ENCODE measurements at regions not wholly inside any gene's neighbourhood (a gene's known extent, or its start where the extent isn't known, plus 50 kb on each side); places are given as distances from the start of the nearest gene placed in this dataset.

- DNase-seq: no peak
Observed at GRCh38 chr15:93469994-93470393, 381.0 kb upstream of the RGMA start.

DNA sequence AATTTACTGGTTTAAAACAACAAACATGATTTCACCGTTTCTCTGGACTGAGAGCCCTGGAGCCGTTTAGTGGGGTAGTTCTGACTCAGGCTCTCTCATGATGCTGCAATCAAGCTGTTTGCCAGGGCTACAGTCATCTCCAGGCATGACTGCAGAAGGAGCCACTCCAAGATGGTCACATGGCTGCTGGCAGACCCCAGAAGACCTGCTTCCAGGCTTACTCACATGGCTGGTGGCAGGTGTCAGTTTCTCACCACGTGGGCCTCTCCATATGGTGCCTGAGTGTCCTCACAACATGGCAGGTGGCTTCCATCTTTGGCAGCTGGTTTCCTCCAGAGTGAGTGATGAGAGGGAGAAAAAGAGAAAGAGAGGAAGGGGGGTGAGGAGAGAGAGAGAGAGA is 378.3 kb upstream of the RGMA start:
- no peak for DNase-seq

DNA sequence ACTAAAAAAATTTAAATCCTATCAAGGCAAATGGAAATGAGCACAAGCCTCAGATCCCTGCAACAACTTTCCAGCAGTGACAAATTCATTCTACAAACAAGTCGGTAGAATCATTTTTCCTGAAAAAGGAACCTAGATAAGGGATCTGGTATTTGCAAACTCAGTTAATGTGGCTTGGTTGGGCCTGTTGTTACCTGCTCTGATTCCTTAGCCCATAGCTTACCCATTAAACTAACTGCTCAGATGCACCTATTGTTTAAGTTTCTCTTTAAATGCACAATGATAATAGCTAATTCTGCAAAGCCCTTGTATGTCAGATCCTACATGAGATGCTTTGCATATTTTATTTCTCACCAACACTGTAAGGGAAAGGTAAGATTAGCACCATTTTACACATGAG is 377.4 kb upstream of the RGMA start:
- DNase-seq: no peak

DNA sequence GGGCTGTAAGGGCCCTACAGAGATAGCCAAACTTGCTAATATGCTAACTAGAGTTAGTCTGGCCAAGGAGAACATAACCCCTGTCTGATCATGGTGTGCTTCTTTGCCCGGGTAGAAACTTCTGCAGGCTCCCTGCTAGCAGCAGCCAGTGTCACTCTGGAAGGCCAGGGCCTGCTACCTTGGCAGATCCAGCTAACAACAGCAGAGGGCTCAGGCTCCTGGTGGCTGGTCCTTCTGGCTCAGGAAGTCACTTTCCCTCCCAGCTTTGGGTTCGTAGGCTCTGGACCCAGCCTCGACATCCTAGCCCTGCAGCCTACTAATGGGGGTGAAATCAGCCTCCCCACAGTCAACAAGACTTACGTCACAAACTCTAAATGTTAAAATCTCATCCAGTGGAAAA is 373.7 kb upstream of the RGMA start:
- DNase-seq: no peak

DNA sequence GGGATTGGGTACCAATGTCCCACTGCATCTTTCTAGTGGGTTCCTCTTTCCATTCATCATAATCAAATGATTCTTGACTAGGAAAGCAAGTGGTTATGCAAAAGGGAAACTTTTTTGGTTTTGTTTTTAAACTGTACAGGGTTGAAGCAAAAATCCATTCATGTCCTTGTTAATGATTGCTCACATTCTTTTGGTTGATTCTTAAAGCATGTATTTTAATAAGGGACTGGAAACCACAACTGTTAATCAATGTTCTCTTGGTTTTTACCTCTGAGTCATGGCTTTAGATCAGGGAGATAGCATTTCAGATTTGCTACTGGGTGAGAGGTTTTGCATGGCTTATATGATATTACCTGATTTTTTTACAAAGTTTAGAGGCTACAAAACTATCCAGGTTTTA is 371.7 kb upstream of the RGMA start:
- DNase-seq: no peak

GRCh38 chr15:93459396-93459795 is 370.4 kb upstream of the RGMA start:
- no peak for DNase-seq

GRCh38 chr15:93458597-93458996 is 369.6 kb upstream of the RGMA start:
- DNase-seq: no peak

DNA sequence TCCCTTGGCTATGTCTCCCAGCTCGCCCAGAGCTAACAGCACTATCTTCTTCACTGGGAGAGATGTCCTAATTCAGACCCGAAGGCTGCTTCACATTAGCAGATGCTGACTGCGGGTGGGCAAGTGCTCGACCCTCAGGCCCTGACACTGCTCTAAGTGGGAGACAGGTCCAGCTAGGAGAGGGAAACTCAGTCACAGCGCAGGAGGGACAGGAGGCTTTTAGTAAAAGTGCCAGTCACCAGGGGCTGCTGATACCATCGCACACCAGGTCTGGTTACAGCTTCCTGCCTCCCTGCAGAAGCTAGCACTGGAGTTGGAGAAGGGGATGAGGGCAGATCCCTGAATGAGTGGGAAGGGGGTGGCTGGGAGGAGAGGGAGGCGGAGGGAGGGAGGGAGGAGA is 365.8 kb upstream of the RGMA start:
- DNase-seq: no peak

DNA sequence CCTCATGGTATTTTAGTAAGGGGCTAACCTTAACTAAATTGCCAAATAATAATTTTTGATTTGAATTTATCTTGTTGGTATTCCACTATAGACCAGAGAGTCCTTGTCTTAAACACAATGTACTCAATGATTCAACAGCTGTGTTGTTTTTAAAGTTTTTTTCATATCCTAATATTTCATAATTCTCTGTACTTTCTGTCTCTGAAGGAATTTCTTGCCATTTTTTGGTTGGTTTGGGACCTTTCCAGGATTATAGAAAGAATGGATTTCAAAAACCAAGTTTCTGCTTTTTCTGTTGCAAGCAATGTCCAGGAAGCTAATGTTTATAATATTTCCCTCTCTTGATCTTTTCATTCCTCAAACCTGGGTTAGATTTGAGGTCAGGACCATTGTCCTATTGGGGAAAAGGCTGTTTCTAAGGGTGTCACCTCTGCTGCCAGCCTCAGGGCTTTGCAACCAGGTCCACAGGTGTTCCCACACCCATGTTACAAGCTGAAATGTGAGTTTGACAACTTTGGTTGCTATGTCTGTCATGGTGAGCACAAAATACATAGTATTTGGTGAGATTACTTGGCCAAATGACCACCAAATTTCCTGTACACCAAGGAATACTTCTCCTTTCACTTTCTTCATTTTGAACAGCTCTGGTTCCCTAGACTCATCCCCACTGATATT is 363.7 kb upstream of the RGMA start:
- DNase-seq: no peak

- no peak for DNase-seq
Observed at GRCh38 chr15:93451822-93452221, 362.8 kb upstream of the RGMA start.

DNA sequence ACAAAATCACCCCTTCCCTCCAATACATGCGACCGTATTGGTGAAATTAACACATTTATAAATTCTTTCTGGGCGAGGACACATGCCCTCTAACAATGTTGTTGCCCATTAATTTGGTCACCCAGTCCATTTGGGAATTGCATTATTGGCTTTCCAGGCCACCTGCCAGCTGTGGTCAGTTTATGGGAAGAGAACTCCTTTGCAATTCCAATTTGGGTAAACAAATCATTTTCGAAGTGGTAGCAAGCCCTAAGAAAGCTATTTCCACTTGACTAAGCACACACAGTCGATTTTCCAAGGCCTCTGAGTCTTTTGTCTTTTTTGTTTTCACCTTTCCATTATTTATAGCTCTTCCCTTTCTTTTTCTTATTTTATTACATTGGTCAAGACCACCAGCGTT is 362.3 kb upstream of the RGMA start:
- no peak for DNase-seq

- no peak for DNase-seq
Observed at GRCh38 chr15:93449798-93450197, 360.8 kb upstream of the RGMA start.

DNA sequence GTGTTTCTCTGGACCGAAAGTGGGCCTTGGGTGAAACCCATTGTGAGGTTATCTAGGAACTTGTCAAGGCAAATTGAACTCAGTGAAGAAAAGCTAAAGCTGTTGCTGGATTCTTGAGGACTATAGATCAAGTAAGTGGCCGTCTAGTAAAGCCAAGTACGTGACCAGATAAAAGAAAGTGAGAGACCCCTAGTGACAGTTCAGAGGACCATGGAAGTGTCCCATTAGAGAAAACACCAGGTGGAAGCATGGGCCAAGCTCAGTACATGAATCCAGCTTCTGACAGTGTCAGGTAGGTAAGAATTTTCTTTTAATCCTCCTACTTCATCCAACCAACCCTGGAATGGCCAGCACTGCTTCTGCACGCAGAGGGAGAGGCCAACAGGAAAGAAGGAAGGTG is 349.3 kb upstream of the RGMA start:
- no peak for DNase-seq

- DNase-seq: no peak
Observed at GRCh38 chr15:93432474-93432873, 343.5 kb upstream of the RGMA start.

- no peak for DNase-seq
Observed at GRCh38 chr15:93428807-93429351, 339.9 kb upstream of the RGMA start.

GRCh38 chr15:93428150-93428549 is 339.1 kb upstream of the RGMA start:
- no peak for DNase-seq

DNA sequence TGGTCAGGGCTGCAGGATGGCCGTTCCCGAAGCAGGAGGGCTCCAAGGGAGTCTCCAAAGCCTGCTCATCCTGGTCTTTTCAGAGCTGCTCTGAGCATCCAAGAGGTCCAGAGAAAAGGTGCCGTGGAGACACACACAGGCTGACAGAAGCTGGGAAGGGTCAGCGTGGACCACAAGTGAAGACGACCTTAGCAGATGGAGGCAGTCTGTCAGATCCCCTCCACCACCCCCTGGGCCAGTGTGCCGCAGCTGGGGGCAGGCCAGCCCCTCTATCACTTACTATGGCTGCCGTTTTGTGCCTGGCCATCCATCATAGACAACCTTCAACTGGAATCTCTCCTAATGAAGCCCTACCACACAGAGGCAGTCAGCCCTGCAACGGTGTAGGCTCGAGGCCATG is 335.1 kb upstream of the RGMA start:
- no peak for DNase-seq

DNA sequence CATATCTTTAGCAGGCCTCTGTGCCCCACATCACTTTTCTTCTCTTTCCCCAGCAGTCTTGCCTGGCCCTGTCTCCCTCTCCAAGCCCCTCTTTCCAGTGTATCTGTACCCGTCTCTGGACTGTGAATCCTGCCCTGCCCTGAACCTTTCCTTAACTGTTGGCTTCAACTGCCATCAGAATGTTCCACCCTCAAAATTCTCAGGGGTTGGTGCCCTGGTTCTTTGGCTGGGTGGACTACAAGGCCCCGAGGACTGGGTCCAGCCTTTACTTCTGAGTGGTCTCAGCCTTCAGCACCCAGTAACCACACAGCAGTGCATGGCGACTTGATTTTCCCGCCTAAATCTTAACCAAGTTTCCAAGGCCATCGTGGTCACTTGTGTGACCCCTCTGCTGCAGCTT is 333.5 kb upstream of the RGMA start:
- DNase-seq: no peak

GRCh38 chr15:93420477-93420876 is 331.5 kb upstream of the RGMA start:
- DNase-seq: no peak

DNA sequence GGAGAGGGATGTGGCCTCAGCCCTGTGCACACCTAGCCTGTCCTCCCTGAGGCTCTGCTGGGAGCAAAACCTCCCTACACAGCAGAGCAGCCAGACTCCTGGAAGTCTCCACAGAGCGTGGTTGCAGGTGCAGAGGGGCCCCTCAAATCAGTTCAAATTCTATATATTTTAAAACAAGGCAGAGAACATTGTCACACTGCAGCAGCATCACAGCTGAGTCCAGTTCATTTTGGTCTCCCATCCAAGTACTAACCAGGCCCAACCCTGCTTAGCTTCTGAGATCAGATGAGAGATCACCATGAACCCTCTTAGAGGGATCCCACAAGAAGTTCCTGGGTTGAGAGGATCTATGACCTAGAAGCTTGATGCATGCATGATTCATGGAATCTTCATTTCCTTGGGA is 331.0 kb upstream of the RGMA start:
- DNase-seq: no peak

DNA sequence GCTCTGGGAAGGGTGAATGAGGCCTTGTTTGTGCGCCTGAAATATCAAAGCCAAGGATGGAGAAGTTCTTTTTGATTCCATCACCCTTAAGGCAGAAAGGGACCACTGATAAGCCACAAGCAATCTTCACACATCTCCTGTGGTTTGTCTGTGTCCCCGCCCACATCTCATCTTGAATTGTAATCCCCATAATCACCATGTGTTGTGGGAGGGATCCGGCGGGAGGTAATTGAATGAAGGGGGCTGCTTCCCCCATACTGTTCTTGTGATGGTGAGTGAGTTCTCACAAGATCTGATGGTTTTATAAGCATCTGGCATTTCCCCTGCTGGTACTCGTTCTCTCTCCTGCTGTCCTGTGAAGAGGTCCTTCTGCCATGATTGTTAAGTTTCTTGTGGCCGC is 329.6 kb upstream of the RGMA start:
- DNase-seq: no peak

- DNase-seq: no peak
Observed at GRCh38 chr15:93417631-93418030, 328.6 kb upstream of the RGMA start.

DNA sequence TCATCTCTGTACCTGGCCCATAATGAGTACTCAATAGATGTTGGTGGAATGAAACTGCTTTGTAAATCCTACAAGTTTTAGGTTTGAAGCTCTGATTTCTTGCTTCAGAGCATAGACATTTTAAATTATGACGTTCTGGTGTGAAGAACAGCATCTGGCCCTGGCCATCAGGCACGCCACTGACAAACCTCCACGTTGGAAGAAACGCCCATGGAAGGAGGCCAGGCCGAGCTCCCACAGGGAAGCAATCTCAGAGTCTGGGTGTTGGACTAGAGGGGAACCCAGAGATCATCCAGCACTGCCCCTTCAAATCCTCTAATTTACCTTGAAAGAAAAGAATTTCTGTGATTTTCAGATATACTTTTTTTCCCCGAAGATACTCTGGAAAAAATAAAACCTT is 328.1 kb upstream of the RGMA start:
- no peak for DNase-seq

GRCh38 chr15:93415576-93415975 is 326.6 kb upstream of the RGMA start:
- no peak for DNase-seq

GRCh38 chr15:93414576-93415231 is 325.7 kb upstream of the RGMA start:
- DNase-seq: no peak

All from activated CD4-positive, alpha-beta T cell treated with anti-CD3 and anti-CD28 coated beads for 1 hour (primary cell).